A673 (cell line): ENCODE measurements at regions not wholly inside any gene's neighbourhood (a gene's known extent, or its start where the extent isn't known, plus 50 kb on each side); places are given as distances from the start of the nearest gene placed in this dataset.

Experiments used
- BruUV-seq: library from RNA; stranded (reverse); fragments of 400-500 nt; replicated peaks from 2 replicates; lab custom pipeline; 2021; lab: Mats Ljungman, UMichigan
- CTCF ChIA-PET: fragments of 300-600 bp; sonication (Branson Sonifier 250); formaldehyde crosslinking; loops from one replicate; lab custom pipeline; 2022; ENCODE audit warnings: antibody characterized with exemption; lab: Charles Lee
- POLR2A ChIA-PET: fragments of 300-600 bp; sonication (Branson Sonifier 250); formaldehyde crosslinking; loops from one replicate; lab custom pipeline; 2022; ENCODE audit warnings: antibody characterized with exemption; ENCODE audit not compliant: low non-redundant PET; lab: Charles Lee
- DNase-seq: peaks from one replicate; pipeline ENCODE4 v3.0.0-alpha.2; 2015; ENCODE audit warnings: low spot score
- H3K27ac ChIP-seq: fragments of 200-600 bp; sonication (generic); 2 replicates; pipeline ENCODE4 v1.5.1; 2016; ENCODE audit warnings: mixed run types, low read depth, mild to moderate bottlenecking, mixed read lengths, antibody characterized with exemption, low read length; ENCODE audit not compliant: poor library complexity, severe bottlenecking
- H3K27me3 ChIP-seq: fragments of 200-600 bp; sonication (generic); replicated peaks from 2 replicates; pipeline ENCODE4 v1.6.1; 2017; ENCODE audit warnings: mixed run types, low read depth, mild to moderate bottlenecking, mixed read lengths, antibody characterized with exemption, low read length; ENCODE audit not compliant: insufficient read depth, poor library complexity
- H3K36me3 ChIP-seq: fragments of 200-600 bp; sonication (generic); 2 replicates; pipeline ENCODE4 v1.6.1; 2016; ENCODE audit warnings: mixed run types, mild to moderate bottlenecking, mixed read lengths, antibody characterized with exemption, low read length; ENCODE audit not compliant: insufficient read depth, poor library complexity, severe bottlenecking
- H3K4me1 ChIP-seq: fragments of 200-600 bp; sonication (generic); 2 replicates; pipeline ENCODE4 v1.6.1; 2017; ENCODE audit warnings: mixed run types, mild to moderate bottlenecking, mixed read lengths, antibody characterized with exemption, low read length; ENCODE audit not compliant: insufficient read depth, poor library complexity, severe bottlenecking
- H3K4me3 ChIP-seq: fragments of 200-600 bp; sonication (generic); 2 replicates; pipeline ENCODE4 v1.5.1; 2016; ENCODE audit warnings: low read depth, mixed run types, mild to moderate bottlenecking, mixed read lengths, low read length; ENCODE audit not compliant: poor library complexity, severe bottlenecking
- H3K9me3 ChIP-seq: fragments of 200-600 bp; sonication (generic); 2 replicates; pipeline ENCODE4 v1.6.1; 2016; ENCODE audit warnings: mixed run types, low read depth, mild to moderate bottlenecking, mixed read lengths, antibody characterized with exemption, low read length; ENCODE audit not compliant: poor library complexity, severe bottlenecking
- EZH2 ChIP-seq: fragments of 200-600 bp; sonication (generic); IDR thresholded peaks from 2 replicates; pipeline ENCODE4 v1.6.1; 2017; ENCODE audit warnings: borderline replicate concordance, low read depth, mild to moderate bottlenecking, mixed read lengths, antibody characterized with exemption, low read length; ENCODE audit not compliant: poor library complexity, severe bottlenecking
- intact Hi-C: fragments of 100-400 bp; cut with micrococcal nuclease; formaldehyde crosslinking; loops from one replicate; pipeline ENCODE4 v1.10.0; 2022; ENCODE audit not compliant: unreplicated experiment
- TF ChIP-seq, protein P1 (sequence below): fragments of 300-800, 200-600 bp; sonication (generic); conservative IDR thresholded peaks from 2 replicates; pipeline ENCODE4 v1.5.1; 2017; ENCODE audit warnings: low read depth, mild to moderate bottlenecking, antibody characterized with exemption, low read length, moderate library complexity, mixed read lengths

DNA sequence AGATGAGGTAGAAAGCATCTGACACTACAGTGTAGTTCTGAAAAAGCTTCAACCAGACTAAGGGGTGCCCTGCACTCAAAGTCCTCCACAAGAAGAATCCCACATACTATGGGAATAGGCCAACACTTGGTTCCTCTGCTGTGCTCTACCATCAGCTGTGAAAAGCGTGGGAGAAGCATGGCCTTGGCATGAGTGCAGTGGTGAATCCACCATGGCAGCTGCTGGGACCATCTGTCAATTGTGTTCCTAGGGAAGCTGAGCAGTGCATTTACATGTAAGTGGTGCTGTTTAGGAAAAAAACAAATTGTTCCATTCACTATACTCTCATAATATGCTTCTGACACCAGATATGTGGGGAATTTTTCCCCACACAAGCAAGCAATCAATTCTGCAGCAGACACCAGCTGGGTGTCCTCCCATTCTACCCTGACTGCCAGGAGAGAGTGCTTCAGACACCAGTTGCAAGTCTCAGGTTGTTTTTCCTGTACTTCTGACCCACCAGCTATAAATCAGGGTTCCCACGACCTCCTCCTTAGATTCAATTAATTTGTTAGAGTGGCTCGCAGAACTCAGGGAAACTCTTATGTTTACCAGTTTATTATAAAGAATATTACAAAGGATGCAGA, 230.8 kb upstream of the CHRM3 start:
- H3K27me3 ChIP-seq = no peaks in the 10 kb centered on the region
- POLR2A ChIA-PET = no interaction called here

DNA sequence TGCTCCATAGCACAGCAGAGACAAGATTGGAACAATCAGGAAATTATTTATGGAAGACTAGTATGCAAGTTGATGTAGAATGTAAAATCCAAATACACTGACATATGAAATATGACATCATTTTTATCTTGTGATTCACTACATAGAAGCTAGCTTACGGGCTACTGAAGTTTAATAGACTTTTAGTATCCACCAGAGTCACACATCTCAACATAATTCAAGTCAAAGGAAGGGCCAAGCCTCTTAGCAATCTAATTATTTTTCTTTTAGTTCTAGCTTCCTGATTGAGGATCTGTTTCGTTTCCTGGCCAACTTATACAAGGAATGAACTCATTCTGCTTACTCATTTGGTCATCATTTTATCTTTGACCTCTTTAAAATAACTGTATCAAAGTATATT, 234.4 kb upstream of the CHRM3 start:
- POLR2A ChIA-PET = no interaction called here
- no peak for DNase-seq
- no TSS peak for BruUV-seq
- Histone ChIP-seq H3K4me1 (no peaks in the 10 kb centered on the region), H3K9me3 (no peaks in the 10 kb centered on the region), H3K36me3 (no peaks in the 10 kb centered on the region), H3K27ac (no peak overlapping the region), H3K4me3 (no peak overlapping the region), H3K27me3 (no peaks in the 10 kb centered on the region)
- CTCF ChIA-PET = no interaction called here
- intact Hi-C loops = no loop called here
- TF ChIP-seq, protein P1, sequence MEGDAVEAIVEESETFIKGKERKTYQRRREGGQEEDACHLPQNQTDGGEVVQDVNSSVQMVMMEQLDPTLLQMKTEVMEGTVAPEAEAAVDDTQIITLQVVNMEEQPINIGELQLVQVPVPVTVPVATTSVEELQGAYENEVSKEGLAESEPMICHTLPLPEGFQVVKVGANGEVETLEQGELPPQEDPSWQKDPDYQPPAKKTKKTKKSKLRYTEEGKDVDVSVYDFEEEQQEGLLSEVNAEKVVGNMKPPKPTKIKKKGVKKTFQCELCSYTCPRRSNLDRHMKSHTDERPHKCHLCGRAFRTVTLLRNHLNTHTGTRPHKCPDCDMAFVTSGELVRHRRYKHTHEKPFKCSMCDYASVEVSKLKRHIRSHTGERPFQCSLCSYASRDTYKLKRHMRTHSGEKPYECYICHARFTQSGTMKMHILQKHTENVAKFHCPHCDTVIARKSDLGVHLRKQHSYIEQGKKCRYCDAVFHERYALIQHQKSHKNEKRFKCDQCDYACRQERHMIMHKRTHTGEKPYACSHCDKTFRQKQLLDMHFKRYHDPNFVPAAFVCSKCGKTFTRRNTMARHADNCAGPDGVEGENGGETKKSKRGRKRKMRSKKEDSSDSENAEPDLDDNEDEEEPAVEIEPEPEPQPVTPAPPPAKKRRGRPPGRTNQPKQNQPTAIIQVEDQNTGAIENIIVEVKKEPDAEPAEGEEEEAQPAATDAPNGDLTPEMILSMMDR = no peak
- TF ChIP-seq EZH2 = no peak

More for the DNA sequence above, 230.8 kb upstream of the CHRM3 start:
- no peak for TF ChIP-seq EZH2
- TF ChIP-seq, protein P1 = no peak
- H3K4me3 ChIP-seq = no peak overlapping the region
- BruUV-seq = no TSS peak
- intact Hi-C loops = no loop called here
- CTCF ChIA-PET = no interaction called here
- no peak for DNase-seq
- no peaks in the 10 kb centered on the region for H3K36me3 ChIP-seq
- H3K27ac ChIP-seq = no peak overlapping the region
- no peaks in the 10 kb centered on the region for H3K4me1 ChIP-seq
- no peaks in the 10 kb centered on the region for H3K9me3 ChIP-seq

DNA sequence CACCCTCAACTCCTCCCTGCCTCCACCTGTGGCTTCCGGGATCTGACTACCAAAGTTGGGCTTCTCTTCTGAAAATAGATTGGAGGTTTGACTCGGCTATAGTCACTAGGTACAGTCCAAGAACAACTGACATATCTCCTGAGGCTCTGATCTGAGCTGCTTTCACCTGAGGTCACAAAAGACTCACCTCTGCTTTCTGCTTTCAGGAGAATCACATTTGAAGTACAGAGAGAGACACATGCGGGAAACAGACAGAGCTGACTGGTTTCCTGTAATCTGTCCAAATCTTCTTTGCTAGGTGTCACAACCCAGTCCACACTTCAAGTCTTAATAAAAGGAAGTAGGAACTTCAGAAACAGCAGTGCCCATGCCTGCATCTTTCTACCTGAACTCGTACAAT, 245.4 kb upstream of the CHRM3 start:
- no TSS peak for BruUV-seq
- intact Hi-C loops = no loop called here
- Histone ChIP-seq H3K27ac (no peak overlapping the region), H3K4me1 (no peaks in the 10 kb centered on the region), H3K27me3 (no peaks in the 10 kb centered on the region), H3K9me3 (no peaks in the 10 kb centered on the region), H3K36me3 (no peaks in the 10 kb centered on the region), H3K4me3 (no peak overlapping the region)
- TF ChIP-seq, protein P1 = no peak
- ChIA-PET CTCF (no interaction called here), POLR2A (no interaction called here)
- DNase-seq = no peak
